Fibroblast of skin of scalp (primary cell): ENCODE measurements at regions not wholly inside any gene's neighbourhood (a gene's known extent, or its start where the extent isn't known, plus 50 kb on each side); places are given as distances from the start of the nearest gene placed in this dataset.

Experiments used
- DNase-seq: peaks from one replicate; pipeline ENCODE4 v3.0.0-alpha.2; 2013

GRCh38 chr2:172370821-172371455 lies 56.4 kb upstream of the ITGA6 start:
- no peak for DNase-seq

GRCh38 chr2:172372436-172372835 lies 55.0 kb upstream of the ITGA6 start:
- no peak for DNase-seq

GRCh38 chr2:172373076-172373475 lies 54.3 kb upstream of the ITGA6 start:
- DNase-seq, result no peak

- peak; percentile 30 for DNase-seq
These were observed 53.6 kb upstream of the ITGA6 start for GRCh38 chr2:172373766-172374165.

- no peak for DNase-seq
These were observed 52.8 kb upstream of the ITGA6 start for GRCh38 chr2:172374318-172375240.

- no peak for DNase-seq
These were observed 52.1 kb upstream of the ITGA6 start for GRCh38 chr2:172375251-172375650.

- DNase-seq, result no peak
These were observed 51.4 kb upstream of the ITGA6 start for GRCh38 chr2:172376016-172376415.

- DNase-seq, result no peak
These were observed 50.8 kb upstream of the ITGA6 start for GRCh38 chr2:172376505-172377125.

GRCh38 chr2:172377408-172377807 lies 50.0 kb upstream of the ITGA6 start:
- DNase-seq, result no peak
